AG20443 (cell line): ENCODE measurements at regions not wholly inside any gene's neighbourhood (a gene's known extent, or its start where the extent isn't known, plus 50 kb on each side); places are given as distances from the start of the nearest gene placed in this dataset.

Experiments
- DNase-seq: peaks from one replicate; pipeline ENCODE4 v3.0.0; 2012; ENCODE audit warnings: low spot score, mixed read lengths

DNA sequence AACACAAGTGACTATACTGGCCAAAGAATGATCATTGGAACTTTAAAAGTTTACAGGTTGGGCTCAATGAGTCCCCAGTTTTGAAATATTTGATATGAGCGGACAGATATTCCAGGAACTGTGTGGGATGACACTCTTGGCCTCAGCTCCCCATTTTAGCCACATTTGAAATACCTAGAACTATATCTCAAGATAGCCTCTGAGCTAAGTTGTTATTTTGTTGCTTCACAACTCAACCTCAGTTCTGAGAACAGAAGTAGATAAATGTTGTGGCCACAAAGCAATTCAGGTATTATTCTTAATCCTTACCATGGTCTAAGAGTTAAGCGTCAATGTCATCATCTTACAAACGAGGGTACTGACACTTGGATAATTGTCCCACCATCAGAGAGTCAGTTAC is 172.2 kb upstream of the SETBP1 start:
- no peak for DNase-seq

DNA sequence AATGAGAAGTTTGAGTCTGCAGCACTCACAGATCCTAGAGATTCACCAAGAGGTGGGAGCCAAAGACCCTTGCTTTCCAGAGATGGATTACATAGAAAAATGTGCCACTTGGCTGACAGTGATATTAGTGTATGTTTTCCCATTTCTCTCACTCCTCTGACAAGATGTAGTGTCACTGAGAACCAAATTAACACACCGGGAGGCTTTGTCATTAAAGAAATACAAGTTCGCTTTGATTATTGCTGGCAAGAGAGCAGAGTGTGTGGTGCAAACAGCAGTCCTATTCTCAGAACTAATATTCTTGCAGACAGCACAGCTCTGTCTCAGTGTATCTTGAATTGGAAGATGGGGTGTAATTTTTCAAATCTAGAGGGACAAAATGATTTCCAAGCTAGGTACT is 171.6 kb upstream of the SETBP1 start:
- no peak for DNase-seq

DNA sequence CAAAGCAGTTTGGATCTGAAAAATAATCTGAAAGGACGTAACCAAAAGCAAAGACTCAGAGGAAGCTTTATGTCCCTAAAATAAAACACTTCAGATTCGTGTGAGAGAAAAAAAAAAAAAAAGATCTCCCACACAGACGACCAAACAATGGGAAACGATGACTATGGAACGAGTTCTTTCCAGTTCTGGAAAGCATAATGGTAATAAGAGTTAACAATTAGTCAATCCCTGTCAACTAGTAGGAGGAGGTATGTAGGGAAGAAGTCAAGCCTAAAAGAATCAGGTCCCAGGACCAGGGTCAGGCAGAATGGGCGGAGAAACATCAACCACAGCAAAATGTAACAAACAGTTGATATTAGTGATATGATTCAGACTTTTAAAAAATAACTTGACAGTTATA is 170.3 kb upstream of the SETBP1 start:
- no peak for DNase-seq

DNA sequence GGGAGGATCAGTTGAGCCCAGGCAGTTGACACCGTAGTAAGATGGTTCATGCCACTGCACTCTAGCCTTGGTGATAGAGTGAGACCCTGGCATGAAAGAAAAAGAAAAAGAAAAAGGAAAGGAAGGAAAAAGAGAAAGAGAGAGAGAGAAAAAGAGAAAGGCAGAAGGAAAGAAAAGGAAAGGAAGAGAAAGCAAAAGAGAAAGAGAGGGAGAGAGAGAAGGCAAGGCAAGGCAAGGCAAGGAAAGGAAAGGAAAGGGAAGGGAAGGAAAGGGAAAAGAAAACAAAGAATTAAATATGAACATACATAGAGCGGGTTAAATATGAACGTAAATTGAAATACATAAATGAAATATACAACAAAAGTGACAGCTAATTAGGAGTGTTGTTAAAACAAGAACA is 167.5 kb upstream of the SETBP1 start:
- no peak for DNase-seq

DNA sequence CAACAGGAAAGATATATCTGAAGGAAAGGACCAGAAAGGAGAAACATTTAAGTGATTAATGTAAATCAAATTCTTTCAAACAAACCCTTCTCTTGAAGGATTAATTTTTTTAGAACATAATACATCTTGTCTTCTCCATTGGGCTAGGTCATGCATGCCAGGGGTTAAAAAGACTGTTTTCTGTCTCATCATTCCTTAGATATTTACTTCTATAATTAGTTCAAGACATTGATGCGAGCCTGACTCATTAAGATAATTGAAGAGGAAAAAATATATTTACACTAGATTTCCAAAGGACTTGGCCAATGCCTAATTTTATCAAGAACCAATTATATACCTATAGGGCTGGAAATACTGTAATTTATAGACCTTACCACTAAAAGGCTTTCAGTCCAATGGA is 166.6 kb upstream of the SETBP1 start:
- DNase-seq: no peak

DNA sequence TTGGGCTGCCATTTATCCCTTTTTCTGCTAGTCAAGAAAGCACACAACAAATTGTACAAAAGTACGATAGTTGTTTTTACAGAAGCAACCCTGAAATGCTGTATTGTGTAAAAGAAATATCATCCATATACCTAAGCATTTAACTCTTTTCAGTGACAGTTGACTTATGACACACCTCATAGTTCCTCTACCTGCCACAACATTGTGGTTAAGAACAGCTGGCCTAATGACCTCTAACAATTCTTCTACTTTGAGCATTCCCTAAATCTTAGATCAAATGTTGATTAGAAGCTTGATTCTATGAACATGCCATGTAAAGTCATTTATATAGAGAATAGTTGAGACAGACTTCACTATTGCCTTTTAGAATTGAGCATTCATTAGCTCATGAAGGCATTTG is 165.9 kb upstream of the SETBP1 start:
- no peak for DNase-seq

DNA sequence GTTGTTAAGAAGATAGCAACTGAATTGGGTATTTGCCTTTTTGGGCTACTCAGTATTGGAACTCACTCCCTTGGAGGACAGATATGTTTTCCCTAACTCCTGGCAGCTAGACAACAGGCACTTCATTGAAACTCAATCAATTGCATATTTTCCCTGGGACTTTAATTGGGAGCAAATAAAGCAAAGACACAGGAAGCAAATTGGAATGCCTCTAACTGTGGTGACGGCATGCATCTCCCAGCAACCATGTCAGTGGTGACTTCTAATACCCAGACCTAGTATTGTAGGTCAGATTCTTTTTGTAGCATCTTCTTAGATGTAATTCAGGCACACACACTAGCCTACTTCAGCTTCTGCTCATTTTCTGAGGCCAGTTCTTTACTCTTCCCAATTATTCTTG is 164.2 kb upstream of the SETBP1 start:
- no peak for DNase-seq

DNA sequence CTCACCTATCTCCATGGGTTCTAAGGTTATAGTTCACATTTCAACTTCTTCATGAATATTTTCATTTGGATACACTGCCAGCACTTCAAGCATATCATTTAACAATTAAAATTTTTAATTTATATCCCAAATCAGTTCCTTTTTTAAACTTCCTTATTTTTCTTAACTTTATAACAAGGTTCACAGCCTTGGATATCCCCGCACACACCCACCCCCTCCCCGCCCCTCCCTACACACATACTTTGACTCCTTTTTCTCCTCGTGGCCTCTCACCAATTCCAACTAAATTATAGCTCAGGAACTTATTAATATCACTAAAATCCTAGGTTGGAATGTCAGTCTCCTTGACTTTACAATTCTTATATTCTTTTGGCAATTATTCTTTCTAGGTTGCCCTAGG is 163.6 kb upstream of the SETBP1 start:
- no peak for DNase-seq

DNA sequence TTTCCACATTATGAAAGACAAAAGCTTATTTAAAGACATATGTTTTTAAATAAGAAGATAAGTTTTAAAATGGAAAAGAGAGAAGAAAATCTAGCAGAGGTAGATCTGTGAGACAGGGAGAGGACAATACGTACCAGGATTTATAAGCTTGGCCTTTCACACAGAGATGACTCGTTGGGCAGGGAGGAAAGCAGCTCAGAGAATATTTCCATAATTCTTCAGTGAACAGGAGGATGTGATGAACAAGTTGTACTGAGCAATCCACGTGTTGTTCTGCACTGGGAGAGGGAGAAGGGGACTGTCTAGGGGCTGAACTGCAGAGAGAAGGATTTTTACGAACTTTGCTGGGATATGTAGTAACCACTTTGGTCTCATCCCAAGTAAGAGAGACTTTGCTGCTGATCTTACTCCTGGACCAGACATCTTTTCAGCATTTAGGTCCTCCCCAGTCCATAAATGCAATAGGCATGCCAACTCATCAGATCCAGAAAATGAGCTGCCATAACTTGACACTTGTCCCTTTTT is 162.5 kb upstream of the SETBP1 start:
- peak; percentile 10 for DNase-seq

DNA sequence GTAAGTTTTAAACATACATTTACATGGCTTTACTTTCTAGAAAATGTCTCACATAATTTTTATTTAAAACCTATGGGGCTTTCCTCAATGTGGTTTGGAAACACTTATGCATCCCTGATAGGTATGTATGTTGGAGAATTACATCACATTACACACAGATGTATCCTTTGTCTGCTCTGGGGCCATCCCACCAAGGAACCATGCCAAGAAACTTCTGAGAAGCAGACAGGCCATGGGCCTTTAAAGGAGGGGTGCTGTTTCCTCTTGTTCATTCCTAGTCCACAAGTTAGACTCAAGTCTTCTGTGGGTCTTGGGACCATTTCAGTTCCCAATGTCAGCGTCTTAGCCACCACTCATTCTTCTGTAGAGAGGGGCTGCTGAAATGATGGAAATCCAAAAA is 162.0 kb upstream of the SETBP1 start:
- DNase-seq: no peak

DNA sequence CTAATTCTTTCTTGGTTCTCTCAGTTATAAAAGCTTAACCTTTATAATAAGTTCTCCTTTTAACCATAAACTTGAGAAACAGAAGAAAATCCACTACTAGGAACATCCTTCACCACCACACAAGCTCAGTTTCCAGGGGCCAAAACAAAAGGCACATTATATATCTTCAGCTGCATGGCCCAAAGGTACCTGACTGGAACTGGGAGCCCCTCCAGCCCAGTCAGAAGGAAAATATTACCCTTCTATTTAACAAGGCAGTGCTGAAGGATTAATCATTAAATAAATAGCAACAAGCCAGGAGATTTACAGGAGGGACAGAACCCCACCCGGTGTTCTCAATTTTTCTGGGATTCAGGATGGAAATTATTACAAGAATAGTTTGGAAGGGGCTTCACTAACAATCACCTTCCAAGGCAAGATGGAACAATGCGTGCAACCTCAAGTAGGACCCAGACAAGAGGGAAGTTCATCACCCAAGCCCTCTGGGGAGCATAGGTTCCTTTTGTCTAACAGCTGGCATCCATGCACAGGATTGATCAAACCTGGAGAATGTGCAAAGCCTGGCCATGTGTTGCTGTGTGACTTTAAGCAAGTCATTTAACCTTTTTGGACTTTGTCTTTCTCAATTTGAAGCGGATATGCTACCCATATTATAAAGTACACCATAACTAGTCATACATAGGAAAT is 159.6 kb upstream of the SETBP1 start:
- DNase-seq: peak; percentile 24

DNA sequence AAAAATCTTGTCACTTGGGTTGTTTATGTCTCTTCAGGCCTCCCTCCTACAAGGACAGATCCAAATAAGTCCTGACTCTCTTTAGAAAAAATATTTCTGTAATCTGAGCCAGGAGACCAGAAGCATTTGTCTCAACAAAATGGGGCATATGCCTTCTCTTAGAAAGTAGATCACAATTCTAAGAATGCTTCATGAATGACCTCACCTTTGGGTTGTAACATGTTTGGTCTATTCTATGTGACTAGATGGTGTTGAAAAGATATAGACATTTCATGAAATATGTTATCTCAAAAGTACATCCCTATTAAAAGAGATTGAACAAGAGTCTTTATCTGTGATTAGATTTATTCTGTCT is 159.0 kb upstream of the SETBP1 start:
- peak; percentile 12 for DNase-seq

DNA sequence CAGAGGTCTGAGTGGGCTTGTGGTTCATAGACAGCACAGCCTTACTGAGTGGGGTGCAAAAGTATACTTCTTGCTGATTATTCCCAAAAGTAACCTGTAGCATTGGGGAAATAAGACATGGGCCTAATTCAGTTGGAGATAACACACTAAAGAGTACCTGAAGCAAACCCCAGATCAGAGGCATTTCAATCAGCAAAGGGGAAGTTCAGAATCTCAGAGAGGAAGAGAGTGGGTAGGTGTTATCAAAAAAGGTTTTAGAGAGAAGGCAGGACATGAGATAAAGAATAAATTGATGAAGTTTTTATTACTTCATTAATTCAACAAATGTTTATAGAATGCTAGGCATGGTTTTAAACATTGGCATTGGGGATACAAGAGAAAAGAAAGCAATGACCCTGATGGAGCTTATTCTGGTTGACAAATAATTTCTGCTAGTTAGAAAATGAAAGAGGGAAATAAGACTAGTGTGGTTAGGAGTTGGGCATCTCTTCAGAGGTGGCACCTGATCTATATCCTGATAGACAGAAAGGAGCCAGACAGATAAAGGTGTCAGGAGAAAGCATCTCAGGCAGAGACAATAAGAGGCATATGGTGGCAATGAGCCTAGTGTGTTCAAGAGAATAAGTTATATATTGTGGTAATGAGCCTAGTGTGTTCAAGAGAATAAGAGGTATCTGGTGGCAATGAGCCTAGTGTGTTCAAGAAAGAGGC is 153.8 kb upstream of the SETBP1 start:
- DNase-seq: no peak

DNA sequence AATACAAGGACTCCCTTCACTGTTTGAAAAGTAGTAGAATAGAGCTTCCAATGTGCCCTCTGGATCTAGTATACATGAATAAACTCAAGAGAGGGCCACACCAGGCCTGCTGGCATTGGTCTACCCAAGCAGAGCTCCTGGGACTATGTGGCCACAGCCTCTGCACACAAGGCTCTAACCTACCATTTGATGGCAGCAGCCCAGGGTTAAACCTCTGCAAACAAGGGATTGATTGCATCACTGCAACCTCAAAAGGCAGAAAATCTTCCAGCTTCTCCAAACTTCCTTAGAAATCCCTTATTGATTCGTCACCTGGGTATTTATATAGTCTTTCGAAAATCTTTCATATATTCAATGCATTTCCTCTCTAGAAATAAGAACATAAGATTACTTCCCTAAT is 147.6 kb upstream of the SETBP1 start:
- no peak for DNase-seq

DNA sequence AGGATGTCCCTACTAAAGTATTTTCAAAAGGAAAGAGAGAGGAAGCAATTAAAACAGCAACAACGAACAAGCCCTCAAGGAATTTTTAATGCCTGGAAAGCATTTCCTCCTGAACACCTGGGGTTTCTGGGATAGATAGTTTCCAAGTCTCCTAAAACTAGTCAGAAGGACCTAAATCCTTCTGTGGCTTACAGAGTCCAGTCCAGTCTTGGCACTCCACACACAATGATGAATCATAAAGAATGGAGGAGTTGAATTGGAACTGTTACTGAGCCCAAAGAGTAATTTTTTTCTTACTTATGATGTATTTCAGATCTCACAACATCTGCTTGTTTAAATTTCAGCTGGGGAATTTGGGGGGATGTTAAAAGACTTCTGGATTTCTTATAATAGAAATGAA is 144.6 kb upstream of the SETBP1 start:
- peak; percentile 80 for DNase-seq

DNA sequence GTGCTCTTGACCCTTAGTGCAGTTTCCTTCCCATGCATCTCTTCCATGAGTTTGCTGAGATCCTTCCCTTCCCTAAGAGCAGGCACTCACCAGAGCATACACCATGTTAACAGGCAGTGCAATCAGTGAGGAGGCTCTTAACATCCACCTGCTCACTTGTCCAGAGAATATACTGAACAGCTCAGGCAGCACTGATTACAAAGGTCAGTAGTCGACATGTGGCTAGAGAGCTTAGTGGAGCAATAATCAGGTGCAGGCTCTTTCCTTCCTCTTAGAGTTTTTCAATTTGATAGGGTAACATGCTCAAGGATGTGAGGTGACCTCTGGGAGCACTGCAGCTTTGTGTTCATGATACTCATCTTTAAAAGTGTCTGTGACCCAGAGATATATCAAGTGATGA is 144.1 kb upstream of the SETBP1 start:
- DNase-seq: no peak

DNA sequence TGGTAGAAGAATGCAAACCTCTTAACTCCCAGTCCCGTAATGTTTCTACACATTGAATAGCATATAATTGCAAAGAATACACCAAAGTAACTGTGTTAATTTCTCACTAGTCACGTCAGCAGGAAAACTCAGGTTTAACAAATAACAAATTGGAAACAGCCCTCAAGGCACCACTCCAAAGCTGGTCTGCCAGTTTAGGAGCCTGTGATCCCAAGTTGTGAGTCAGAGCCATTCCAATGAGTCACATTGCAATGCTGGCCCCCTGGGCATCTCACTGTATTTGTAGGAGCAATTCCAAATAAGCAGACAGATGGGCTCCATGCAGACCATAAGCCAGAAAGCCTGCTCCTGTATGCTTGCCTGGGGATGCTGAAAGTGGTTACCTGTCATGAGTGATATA is 143.2 kb upstream of the SETBP1 start:
- DNase-seq: peak; percentile 90

DNA sequence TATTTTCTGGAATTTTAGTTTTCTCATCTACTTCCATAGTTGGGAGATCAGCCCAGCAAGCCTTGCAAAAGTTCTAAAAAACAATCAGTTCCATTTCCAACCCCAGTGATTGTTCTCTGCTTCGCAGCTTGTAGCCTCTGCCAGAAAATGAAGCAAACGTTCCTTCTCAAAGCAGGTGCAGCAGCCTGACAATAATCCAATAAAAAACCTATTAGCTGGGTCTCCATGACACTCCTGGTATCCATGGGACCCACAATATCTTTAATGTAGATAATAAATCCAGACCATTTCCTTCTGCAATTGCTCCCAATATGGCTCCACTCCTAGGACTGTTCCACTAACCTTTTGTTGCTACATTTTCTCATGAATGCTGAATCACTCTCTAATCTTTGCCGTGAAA is 140.8 kb upstream of the SETBP1 start:
- no peak for DNase-seq

DNA sequence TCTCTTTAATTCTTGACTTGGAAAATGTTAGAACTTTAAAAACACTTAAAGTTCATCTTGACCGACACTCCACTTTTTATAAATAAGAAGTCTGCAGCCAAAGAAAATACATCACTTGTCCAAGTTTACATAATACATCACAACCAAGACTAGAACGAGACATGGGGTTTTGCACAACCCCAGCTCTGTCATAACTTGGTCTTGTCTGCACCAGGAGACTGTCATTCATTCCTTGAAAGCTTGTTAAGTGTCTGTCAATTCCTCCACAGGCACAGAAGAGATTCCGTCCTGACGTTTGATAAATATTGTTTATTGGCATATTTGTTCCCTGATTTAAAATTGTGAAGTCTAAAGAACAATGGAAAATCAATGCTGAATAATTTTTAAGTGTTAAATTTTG is 139.5 kb upstream of the SETBP1 start:
- DNase-seq: no peak

DNA sequence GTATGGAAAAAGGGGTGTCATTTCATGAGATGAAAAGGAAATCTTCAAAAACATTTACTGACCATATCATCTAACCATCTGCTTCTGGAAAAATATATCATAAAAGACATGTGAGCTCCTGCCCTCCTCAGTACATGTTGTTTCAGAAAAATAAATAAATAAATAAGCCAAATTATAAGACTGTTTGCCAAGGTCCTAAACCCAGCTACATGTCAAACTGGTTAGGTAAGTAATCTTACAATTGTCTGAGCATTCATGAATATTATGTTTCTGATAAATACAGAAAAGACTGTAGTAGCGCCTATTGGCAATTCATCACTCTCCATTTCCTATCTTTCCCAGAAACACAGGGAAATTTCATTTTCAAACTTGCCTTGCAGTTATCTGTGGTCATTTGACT is 138.9 kb upstream of the SETBP1 start:
- no peak for DNase-seq

DNA sequence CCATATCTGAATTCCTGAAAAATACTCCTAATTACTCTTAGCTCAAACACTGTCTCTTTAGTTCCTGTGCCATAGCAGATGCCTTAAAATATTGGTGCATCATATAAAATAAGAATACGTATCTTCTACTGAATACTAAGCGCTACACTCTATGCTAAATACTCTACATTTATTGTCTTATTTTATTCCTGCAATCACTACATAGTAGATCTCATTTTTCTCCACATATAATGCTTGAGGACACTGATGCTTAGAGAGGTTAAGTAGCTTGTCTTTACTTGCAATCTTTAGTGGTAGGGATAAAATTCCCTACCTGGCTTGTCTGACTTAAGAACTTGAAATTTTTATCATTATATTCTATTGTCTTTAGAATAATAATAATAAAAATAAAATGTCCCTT is 137.3 kb upstream of the SETBP1 start:
- DNase-seq: no peak

DNA sequence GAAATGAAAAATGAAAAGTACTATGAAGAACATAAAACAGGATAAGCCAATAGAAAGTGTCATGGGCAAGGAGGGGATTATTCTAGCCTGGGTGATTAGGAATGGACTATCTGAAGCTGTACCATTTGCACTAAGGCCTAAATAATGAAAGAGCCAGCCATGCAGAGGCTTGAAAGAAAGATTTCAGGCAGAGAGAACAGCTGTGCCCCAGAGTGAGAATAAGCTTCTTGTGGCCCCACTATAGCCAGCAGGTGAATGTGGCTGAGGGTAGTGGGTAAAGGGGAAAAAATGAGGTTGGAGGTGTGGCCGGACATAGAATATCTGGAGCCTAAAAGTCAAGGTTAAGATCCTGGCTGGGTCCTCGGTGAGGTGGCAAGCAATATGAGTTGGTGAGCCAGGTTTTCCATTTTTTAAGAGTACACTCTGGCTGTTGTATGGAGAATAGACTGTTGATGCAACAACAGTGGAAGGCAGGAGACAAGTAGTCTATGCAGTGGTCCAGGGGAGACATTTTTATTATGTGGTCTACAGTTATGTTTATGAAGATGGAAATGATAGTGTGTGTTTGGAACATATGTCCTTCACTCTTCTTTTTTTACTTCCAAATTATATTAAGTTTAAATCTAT is 135.2 kb upstream of the SETBP1 start:
- no peak for DNase-seq

DNA sequence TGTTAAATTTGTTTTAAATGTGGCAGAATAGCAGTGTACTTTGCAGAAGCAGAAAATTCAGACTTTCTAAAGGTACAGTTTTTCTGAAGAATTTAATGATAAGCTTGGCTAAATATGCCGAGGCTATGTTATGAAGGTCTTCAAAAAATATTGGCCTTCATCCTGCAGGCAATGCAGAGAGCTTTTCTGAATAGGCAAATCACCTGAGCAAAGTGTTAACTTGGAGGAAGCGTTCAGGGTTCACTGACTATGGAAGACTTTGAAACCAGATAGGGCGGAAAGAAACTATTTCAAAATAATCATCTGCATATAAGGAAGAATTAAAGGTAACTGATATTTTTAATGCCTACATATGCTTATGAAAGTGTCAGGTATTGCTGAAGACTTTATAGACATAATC is 133.7 kb upstream of the SETBP1 start:
- DNase-seq: no peak
